CD1c-positive myeloid dendritic cell (primary cell): ENCODE measurements at regions not wholly inside any gene's neighbourhood (a gene's known extent, or its start where the extent isn't known, plus 50 kb on each side); places are given as distances from the start of the nearest gene placed in this dataset.
"Not testable (repeated sequence)": the region's sequence is repeated elsewhere in the genome, so short reads cannot be mapped to it uniquely, and the experiment has no call there.

Source experiments
- DNase-seq: peaks from one replicate; pipeline ENCODE4 v3.0.0-alpha.2; 2016; ENCODE audit errors: extremely low spot score

GRCh38 chr15:20192982-20193929 is 348.3 kb downstream of the GOLGA6L6 start:
- peak; percentile 39 for DNase-seq

DNA sequence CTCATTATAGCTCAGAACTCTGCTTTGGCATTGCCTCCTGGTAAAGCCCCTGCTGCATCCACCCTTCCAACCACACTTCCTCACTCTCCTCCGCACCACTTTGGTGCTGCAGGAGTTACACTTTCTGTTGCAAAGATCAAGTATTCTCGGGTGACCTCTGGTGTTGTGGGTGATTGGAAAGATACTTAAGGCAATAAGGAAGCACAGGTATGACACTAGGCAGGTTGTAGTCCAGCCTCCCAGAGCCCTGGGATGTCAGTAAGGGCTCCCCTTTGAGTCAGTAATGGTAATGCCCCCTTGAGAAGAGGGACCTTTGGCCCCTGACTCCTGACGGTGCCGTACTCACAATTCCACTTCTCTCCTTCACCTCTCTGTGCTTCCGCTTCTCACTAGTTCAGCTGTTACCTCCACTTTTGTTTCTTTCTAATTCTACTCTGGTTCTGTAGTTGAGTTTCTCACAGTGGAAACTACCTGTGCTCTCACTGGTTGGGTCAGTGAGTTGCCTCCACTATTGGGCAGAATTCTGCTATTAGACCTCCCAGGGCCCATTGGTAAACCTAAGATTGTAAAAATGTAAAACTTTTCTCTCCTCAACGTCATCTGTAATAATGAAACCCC is 350.0 kb downstream of the GOLGA6L6 start:
- not testable (repeated sequence) for DNase-seq

- not testable (repeated sequence) for DNase-seq
Measured at GRCh38 chr15:20188611-20189010, 353.0 kb downstream of the GOLGA6L6 start.

DNA sequence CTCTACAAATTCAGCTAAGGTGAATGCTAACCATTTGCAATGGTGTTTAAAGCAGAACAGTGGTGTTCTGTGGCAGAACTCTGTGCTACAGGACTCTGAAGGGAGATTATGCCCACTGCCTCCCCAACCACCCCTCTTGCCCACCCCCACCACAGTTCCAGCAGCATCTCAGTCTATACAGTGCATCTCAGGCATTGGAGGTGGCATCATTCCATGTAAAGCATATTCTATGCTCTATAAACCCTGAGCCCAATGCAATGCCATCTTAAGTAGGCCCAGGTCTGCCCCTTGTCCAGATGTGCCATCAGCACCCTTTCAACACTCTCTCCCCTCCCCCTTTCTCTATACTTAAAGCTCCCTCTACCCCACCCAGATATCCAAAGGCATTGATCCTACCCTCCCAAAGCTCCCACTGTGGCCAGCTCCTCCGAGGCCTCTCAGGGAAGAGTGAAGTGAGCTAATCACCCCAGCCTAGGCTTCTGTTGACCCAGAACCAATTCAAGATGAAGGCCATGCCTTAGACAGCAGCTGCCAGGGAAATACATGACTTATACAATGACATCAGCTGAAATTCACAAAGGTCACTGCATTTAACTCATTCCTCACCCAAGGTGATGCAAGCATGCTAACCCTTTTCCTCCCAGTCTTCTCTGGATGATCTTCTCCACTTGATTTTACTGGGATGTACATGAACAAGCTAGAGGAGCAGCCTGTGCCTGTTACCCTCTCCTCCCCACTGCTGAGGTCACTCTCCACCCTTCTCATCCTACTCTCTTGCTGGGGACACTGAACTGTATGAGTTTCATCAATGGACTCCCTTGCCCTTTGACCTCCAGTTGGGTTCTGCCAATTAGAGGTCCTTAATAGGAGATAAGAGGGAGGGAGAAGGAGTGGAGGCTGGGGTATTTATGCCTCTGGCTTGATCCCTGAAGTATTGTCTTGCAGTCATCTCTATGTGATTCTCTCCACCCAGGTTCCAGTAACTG is 353.9 kb downstream of the GOLGA6L6 start:
- not testable (repeated sequence) for DNase-seq

GRCh38 chr15:20184879-20185278 is 356.7 kb downstream of the GOLGA6L6 start:
- not testable (repeated sequence) for DNase-seq

DNA sequence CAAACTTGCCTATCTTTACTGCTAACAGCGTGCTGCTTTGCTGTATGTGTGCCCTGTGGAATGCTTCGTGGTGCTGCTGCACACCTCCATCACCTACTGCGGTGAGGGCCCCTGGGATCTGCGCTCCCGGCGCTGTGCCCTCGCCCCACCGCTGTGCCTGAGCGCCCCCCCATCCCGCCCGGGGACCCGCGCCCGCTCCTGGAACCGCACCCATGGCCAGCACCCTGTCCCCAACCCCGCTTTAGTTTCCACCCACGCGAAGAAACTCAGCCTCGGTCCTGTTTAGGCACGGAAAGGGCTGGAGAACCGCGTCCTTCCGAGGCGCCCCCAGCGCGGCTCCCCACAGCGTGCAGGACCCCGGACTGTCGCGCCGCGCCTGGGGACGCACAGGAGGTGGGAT is 373.4 kb downstream of the GOLGA6L6 start:
- not testable (repeated sequence) for DNase-seq

- DNase-seq: not testable (repeated sequence)
Measured at GRCh38 chr15:20153528-20153927, 388.1 kb downstream of the GOLGA6L6 start.

GRCh38 chr15:20148679-20149078 is 392.9 kb downstream of the GOLGA6L6 start:
- not testable (repeated sequence) for DNase-seq

DNA sequence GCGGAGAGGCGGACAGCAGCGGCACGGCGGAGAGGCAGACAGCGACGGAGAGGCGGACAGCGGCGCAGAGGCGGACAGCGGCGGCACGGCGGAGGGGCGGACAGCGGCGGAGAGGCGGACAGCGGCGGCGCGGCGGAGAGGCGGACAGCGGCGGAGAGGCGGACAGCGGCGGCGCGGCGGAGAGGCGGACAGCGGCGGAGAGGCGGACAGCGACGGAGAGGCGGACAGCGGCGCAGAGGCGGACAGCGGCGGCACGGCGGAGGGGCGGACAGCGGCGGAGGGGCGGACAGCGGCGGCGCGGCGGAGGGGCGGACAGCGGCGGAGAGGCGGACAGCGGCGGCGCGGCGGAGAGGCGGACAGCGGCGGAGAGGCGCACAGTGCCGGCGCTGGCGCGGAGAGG is 393.6 kb downstream of the GOLGA6L6 start:
- not testable (repeated sequence) for DNase-seq

GRCh38 chr15:20144333-20145036 is 397.1 kb downstream of the GOLGA6L6 start:
- not testable (repeated sequence) for DNase-seq

DNA sequence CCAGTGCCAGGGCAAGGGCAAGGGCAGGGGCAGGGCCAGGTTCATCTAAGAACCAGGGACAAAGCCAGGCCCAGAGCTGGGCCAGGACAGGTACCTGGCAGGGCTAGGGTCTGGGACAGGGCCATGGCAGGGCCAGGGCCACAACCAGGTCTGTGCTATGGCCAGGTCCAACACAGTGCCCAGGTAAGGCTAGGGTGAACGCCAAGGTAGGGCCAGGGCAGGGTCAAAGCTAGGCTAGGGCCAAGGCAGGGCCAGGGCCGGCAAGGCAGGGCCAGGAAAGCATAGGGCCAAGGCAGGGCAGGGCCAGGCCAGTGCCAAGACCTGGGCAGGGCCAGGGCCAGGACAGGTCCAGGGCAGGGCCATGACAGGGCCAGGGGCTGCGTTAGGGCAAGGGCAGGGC is 398.7 kb downstream of the GOLGA6L6 start:
- DNase-seq: not testable (repeated sequence)

- not testable (repeated sequence) for DNase-seq
Measured at GRCh38 chr15:20142410-20142809, 399.2 kb downstream of the GOLGA6L6 start.

DNA sequence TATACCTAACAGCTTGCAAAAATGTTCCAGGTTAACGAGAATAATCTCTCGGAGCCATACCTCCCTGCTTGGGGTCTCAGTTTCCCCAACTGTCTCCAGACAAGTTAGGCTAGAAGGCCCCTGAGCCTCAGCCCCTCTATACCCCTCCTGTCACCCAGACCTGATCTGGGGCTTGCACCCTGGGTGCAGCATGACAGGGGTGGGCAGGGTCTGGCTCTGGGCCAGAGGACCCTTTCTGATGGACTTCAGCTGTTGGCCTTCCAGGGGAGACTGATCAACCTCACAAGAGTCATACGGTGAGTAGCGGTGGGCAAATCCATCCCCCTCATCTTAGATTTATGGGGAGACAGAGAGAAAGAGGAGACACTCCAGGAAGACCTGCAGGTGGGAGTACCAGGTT is 416.9 kb downstream of the GOLGA6L6 start:
- DNase-seq: not testable (repeated sequence)

- peak; percentile 0 for DNase-seq
Measured at GRCh38 chr15:20106026-20106425, 435.6 kb downstream of the GOLGA6L6 start.

DNA sequence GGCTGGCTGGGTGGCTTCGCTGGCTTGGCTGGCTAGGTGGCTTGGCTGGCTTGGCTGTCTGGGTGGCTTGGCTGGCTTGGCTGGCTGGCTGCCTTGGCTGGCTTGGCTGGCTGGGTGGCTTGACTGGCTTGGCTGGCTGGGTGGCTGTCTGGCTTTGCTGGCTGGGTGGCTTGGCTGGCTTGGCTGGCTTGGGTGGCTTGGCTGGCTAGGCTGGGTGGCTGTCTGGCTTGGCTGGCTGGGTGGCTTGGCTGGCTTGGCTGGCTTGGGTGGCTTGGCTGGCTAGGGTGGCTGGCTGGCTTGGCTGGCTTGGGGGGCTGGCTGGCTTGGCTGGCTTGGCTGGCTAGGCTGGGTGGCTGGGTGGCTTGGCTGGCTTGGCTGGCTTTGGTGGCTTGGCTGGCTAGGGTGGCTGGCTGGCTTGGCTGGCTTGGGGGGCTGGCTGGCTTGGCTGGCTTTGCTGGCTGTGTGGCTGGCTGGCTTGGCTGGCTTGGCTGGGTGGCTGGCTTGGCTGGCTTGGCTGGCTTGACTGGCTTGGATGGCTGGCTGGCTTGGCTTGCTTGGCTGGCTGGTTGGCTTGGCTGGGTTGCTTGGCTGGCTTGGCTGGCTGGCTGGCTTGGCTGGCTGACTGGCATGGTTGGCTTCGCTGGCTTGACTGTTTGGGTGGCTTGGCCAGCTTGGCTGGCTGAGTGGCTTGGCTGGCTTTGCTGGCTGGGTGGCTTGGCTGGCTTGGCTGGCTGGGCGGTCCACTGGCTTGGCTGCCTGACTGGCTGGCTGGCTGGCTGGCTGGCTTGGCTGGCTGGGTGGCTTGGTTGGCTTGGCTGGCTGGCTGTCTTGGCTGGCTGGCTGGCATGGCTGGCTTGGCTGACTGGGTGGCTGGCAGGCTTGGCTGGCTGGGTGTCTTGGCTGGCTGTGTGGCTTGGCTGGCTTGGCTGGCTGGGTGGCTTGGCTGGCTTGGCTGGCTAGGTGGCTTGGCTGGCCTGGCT is 436.3 kb downstream of the GOLGA6L6 start:
- DNase-seq: peak; percentile 0

GRCh38 chr15:20104551-20104950 is 437.0 kb downstream of the GOLGA6L6 start:
- not testable (repeated sequence) for DNase-seq

DNA sequence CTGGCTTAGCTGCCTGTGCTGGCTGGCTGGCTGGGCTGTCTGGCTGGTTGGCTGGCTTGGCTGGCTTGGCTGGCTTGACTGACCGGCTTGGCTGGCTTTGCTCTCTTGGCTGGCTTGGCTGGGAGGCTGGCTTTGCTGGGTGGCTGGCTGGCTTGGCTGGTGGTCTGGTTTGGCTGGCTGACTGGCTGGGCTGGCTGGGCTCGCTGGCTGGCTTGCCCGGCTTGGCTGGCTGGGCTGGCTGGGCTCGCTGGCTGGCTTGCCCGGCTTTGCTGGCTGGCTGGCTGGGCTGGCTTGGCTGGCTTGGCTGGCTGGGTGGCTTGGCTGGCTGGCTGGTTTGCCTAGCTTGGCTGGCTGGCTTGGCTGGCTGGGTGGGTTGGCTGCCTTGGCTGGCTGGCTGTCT is 438.7 kb downstream of the GOLGA6L6 start:
- not testable (repeated sequence) for DNase-seq

- DNase-seq: not testable (repeated sequence)
Measured at GRCh38 chr15:20102209-20102608, 439.4 kb downstream of the GOLGA6L6 start.

- not testable (repeated sequence) for DNase-seq
Measured at GRCh38 chr15:20101281-20101680, 440.3 kb downstream of the GOLGA6L6 start.
